ENCODE measurements at regions not wholly inside any gene's neighbourhood (a gene's known extent, or its start where the extent isn't known, plus 50 kb on each side); places are given as distances from the start of the nearest gene placed in this dataset.

- TF ChIP-seq PREB (CRISPR knock-in tag; IDR thresholded peaks at IDR 0.05), result no peak
- TF ChIP-seq SIX5 (IDR thresholded peaks at IDR 0.05; ENCODE audit: borderline replicate concordance in 1 of 2, insufficient read depth in 1 of 2, low read depth in 1 of 2, low read length in 2 of 2), result no peak
- no peak for TF ChIP-seq GATA2 (CRISPR knock-in tag; IDR thresholded peaks at IDR 0.05)
- no peak for TF ChIP-seq TFAM (CRISPR knock-in tag; conservative IDR thresholded peaks at IDR 0.05)
- no peak for TF ChIP-seq STAT5A (IDR thresholded peaks at IDR 0.05; ENCODE audit: borderline replicate concordance, low read length)
- TF ChIP-seq NR3C1 (CRISPR knock-in tag; IDR thresholded peaks at IDR 0.05), result no peak
- no peak for TF ChIP-seq ZKSCAN3 (CRISPR knock-in tag; IDR thresholded peaks at IDR 0.05)
- TF ChIP-seq ZBTB8A (IDR thresholded peaks at IDR 0.05; ENCODE audit: partially characterized antibody), result no peak
Observed at GRCh38 chr2:136328207-136328795, 210.4 kb upstream of the CXCR4 start (continued).

- Histone ChIP-seq H3K9me3 (replicated peaks; ENCODE audit: control insufficient read depth, insufficient read depth, low read depth, low read length) (no peaks in the 10 kb centered on the region), H3K4me2 (ENCODE audit: insufficient read depth, low read length) (peak overlapping the region; percentile 11; the same call in 1 of the 2 replicates), H3K9ac (ENCODE audit: insufficient read depth in 1 of 2, low read depth in 2 of 2, low read length in 2 of 2) (no peak overlapping the region), H3K4me1 (replicated peaks in 1 of 2; ENCODE audit: control insufficient read depth in 2 of 2, insufficient read depth in 2 of 2, low read length in 2 of 2) (no peaks in the 10 kb centered on the region; a peak in 1 of 5 replicates), H3K36me3 (ENCODE audit: control insufficient read depth, insufficient read depth, low read length) (no peaks in the 10 kb centered on the region), H3K9me1 (ENCODE audit: control insufficient read depth, insufficient read depth, low read length) (no peaks in the 10 kb centered on the region), H4K20me1 (replicated peaks; ENCODE audit: control insufficient read depth, insufficient read depth, low read length) (no peaks in the 10 kb centered on the region), H3K4me3 (no peak overlapping the region), H2AFZ (ENCODE audit: low read depth, low read length) (no peak overlapping the region), H3K79me2 (ENCODE audit: control insufficient read depth, insufficient read depth, low read length) (no peaks in the 10 kb centered on the region), H3K27me3 (ENCODE audit: control insufficient read depth in 2 of 2, insufficient read depth in 2 of 2, low read length in 2 of 2) (peaks cover 3 to 21% of the 10 kb centered on the region in 2 experiments; a peak in 3 of 5 replicates), H3K27ac (ENCODE audit: extremely low read depth, low read depth, low read length) (no peak overlapping the region)
- in situ Hi-C loops (cut with MboI) (no loop called here), intact Hi-C loops (cut with micrococcal nuclease) (no loop called here)
- ATAC-seq (peak; percentile 68), FAIRE-seq (no peak), DNase-seq (ENCODE audit: extremely low read depth in 1 of 4, low spot score in 3 of 4) (peak; percentile 15 to 29 (median 20))
- POLR2A ChIA-PET, result interaction anchor here (1.0 to 1.9 kb wide), 2 partner anchors 23 to 78 kb away, joined by 3 to 5 read pairs; no protein-coding TSS in a partner anchor
- BruUV-seq (replicated peaks), result no TSS peak
- WGBS (ENCODE audit: insufficient coverage, low coverage, missing lambda C conversion rate), result 4% methylated on average over 12 of the region's 12 CpGs
- CTCF ChIA-PET (ENCODE audit: low intra/inter-chr PET ratio), result no interaction called here
- TF ChIP-seq CBFA2T2 (conservative IDR thresholded peaks at IDR 0.05) (peak; percentile 65), ZNF316 (IDR thresholded peaks at IDR 0.05) (peak; percentile 18; the same call in 1 of the 2 replicates), ARID1B (IDR thresholded peaks at IDR 0.05) (peak; percentile 50), JUND (IDR thresholded peaks at IDR 0.05; ENCODE audit: borderline replicate concordance, low read depth, low read length) (peak; percentile 71; the same call in 1 of the 2 replicates), JUND (tag; IDR thresholded peaks at IDR 0.05; ENCODE audit: borderline replicate concordance, low read depth, low read length) (no peak; the same call in 2 of the 3 replicates), GTF2E2 (tag; IDR thresholded peaks at IDR 0.05) (no peak), CREM (IDR thresholded peaks at IDR 0.05; ENCODE audit: low read depth) (peak; percentile 23; the same call in 1 of the 2 replicates), DPF2 (IDR thresholded peaks at IDR 0.05) (peak; percentile 46; the same call in 1 of the 2 replicates), EP300 (IDR thresholded peaks at IDR 0.05; ENCODE audit: low read length) (peak; percentile 7; the same call in 1 of the 2 replicates), TRIM24 (IDR thresholded peaks at IDR 0.05) (0 out of 4 replicates have a peak, but pooled peaks of 1 of the 2 experiments have one; percentile 16), EGR1 (conservative IDR thresholded peaks at IDR 0.05) (peak; percentile 94), MAFK (IDR thresholded peaks at IDR 0.05; ENCODE audit: low read length) (no peak), MTF1 (CRISPR knock-in tag; IDR thresholded peaks at IDR 0.05; ENCODE audit: borderline replicate concordance) (no peak), TEAD4 (IDR thresholded peaks at IDR 0.05; ENCODE audit: low read length) (peak; percentile 26; the same call in 1 of the 2 replicates), TEAD4 (CRISPR knock-in tag; IDR thresholded peaks at IDR 0.05; ENCODE audit: borderline replicate concordance) (no peak), CBFA2T3 (IDR thresholded peaks at IDR 0.05) (peak; percentile 75)
Observed at GRCh38 chr2:136327162-136327852, 209.4 kb upstream of the CXCR4 start.
